CD4-positive, alpha-beta memory T cell (primary cell): ENCODE measurements at regions not wholly inside any gene's neighbourhood (a gene's known extent, or its start where the extent isn't known, plus 50 kb on each side); places are given as distances from the start of the nearest gene placed in this dataset.

ENCODE experiments used
- CTCF ChIA-PET: fragments of 350-600 bp; sonication (Branson Sonifier 250); formaldehyde crosslinking; loops from one replicate; lab custom pipeline; 2021; ENCODE audit warnings: inconsistent platforms; ENCODE audit not compliant: partially characterized antibody; lab: Charles Lee
- POLR2A ChIA-PET: fragments of 350-600 bp; sonication (Branson Sonifier 250); formaldehyde crosslinking; loops from one replicate; lab custom pipeline; 2021; ENCODE audit not compliant: partially characterized antibody; lab: Charles Lee
- DNase-seq, 5 donors: peaks; one replicate each; pipeline versions ENCODE4 v3.0.0 to v3.0.0-alpha.2; 2020 to 2022; ENCODE audit warnings: mixed read lengths in 1 of 5
- H3K27ac ChIP-seq: one replicate; pipeline ENCODE4 v1.7.0; 2013; ENCODE audit warnings: low read depth, low read length
- H3K27me3 ChIP-seq: 2 replicates; pipeline ENCODE4 v1.7.0; 2013; ENCODE audit warnings: mild to moderate bottlenecking, low read length, moderate library complexity; ENCODE audit not compliant: insufficient read depth
- H3K36me3 ChIP-seq: 2 replicates; pipeline ENCODE4 v1.7.0; 2013; ENCODE audit warnings: mild to moderate bottlenecking, low read length, moderate library complexity; ENCODE audit not compliant: insufficient read depth
- H3K4me1 ChIP-seq: 2 replicates; pipeline ENCODE4 v1.7.0; 2013; ENCODE audit warnings: mild to moderate bottlenecking, low read length, moderate library complexity; ENCODE audit not compliant: insufficient read depth
- H3K4me3 ChIP-seq, 2 donors: one replicate each; pipeline ENCODE4 v1.7.0; 2013; ENCODE audit warnings: low read length in 2 of 2, mild to moderate bottlenecking in 1 of 2
- H3K9me3 ChIP-seq, 2 donors: one replicate each; pipeline ENCODE4 v1.7.0; 2013; ENCODE audit warnings: low read length in 2 of 2, control low read depth in 1 of 2; ENCODE audit not compliant: control insufficient read depth in 1 of 2
- H3K27ac Mint-ChIP-seq, 7 donors: one replicate each; pipeline ENCODE4 v1.8.0; 2020 to 2021; ENCODE audit warnings: mixed read lengths in 7 of 7, mild to moderate bottlenecking in 6 of 7, inconsistent platforms in 3 of 7, moderate library complexity in 3 of 7
- H3K27me3 Mint-ChIP-seq, 2 donors: one replicate each; pipeline ENCODE4 v1.8.0; 2020 to 2021; ENCODE audit warnings: mixed read lengths in 2 of 2
- H3K36me3 Mint-ChIP-seq, 2 donors: one replicate each; pipeline ENCODE4 v1.8.0; 2020 to 2021; ENCODE audit warnings: mixed read lengths in 2 of 2, inconsistent platforms in 1 of 2, mild to moderate bottlenecking in 1 of 2
- H3K4me1 Mint-ChIP-seq, 4 donors: one replicate each; pipeline ENCODE4 v1.8.0; 2020 to 2021; ENCODE audit warnings: mixed read lengths in 4 of 4, mild to moderate bottlenecking in 1 of 4
- H3K4me3 Mint-ChIP-seq, 8 donors: one replicate each; pipeline ENCODE4 v1.8.0; 2020 to 2021; ENCODE audit warnings: mixed read lengths in 8 of 8, mild to moderate bottlenecking in 7 of 8, moderate library complexity in 6 of 8, inconsistent platforms in 3 of 8
- H3K9me3 Mint-ChIP-seq, 8 donors: one replicate each; pipeline ENCODE4 v1.8.0; 2020 to 2021; ENCODE audit warnings: mixed read lengths in 8 of 8, mild to moderate bottlenecking in 5 of 8, inconsistent platforms in 3 of 8, moderate library complexity in 1 of 8
- intact Hi-C: fragments of 100-400 bp; cut with micrococcal nuclease; formaldehyde crosslinking; loops from one replicate; pipeline ENCODE4 v1.15.1; 2023

DNA sequence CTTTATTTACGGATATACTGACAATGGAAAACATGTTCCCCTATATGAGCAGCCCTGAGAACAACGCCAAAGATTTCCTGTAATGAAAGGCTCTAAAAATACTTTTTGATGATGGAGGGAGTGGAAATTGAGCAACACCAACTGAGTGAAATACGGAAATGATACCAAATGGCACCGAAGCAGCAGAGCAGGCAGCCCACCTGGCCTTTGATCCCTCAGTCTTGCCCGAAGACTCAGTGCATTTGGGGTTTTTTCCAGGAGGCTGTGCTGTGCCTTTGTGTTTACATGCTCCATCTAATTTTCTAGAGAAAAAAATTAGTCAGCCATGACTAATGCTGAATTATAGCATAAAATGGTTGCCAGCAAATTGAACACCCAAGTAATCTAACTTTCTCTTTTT lies 169.9 kb upstream of the RBPJ start:
- Mint-ChIP-seq H3K36me3 (no peaks in the 10 kb centered on the region), H3K27ac (no peak overlapping the region), H3K27me3 (no peaks in the 10 kb centered on the region), H3K9me3 (peaks cover 0 to 2% (median 0%) of the 10 kb centered on the region in 8 donors), H3K4me1 (peaks cover 0 to 3% (median 1%) of the 10 kb centered on the region in 4 donors), H3K4me3 (no peak overlapping the region)
- Histone ChIP-seq H3K27me3 (no peaks in the 10 kb centered on the region), H3K4me3 (no peak overlapping the region), H3K27ac (no peak overlapping the region), H3K36me3 (no peaks in the 10 kb centered on the region), H3K9me3 (no peaks in the 10 kb centered on the region), H3K4me1 (no peaks in the 10 kb centered on the region)
- ChIA-PET CTCF (no interaction called here), POLR2A (no interaction called here)
- DNase-seq = no peak
- intact Hi-C loops = no loop called here

DNA sequence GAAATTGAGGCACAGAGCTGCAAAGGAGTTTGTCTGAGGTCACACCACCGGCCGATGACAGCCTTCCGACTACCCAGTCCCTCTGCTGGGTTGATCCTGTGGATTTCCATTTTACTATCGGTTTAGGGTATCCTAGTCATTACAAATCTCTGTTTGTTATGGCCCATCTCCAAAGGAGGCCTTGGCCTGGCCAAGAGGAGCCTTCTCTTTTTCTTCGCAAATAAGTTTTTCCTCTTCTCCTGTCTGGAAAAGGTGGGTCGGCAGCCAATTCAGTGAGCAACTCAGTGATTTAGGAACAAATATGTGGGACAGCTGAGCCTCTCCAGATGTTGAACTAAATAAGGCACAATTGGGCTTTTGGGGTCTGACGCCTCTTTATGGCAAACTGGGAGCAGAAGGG lies 169.2 kb upstream of the RBPJ start:
- Histone ChIP-seq H3K4me3 (no peak overlapping the region), H3K4me1 (no peaks in the 10 kb centered on the region), H3K9me3 (no peaks in the 10 kb centered on the region), H3K27ac (no peak overlapping the region), H3K36me3 (no peaks in the 10 kb centered on the region), H3K27me3 (no peaks in the 10 kb centered on the region)
- no peak overlapping the region for H3K27ac Mint-ChIP-seq
- DNase-seq = no peak
- no peaks in the 10 kb centered on the region for H3K36me3 Mint-ChIP-seq
- H3K4me1 Mint-ChIP-seq = peaks cover 0 to 3% (median 1%) of the 10 kb centered on the region in 4 donors
- CTCF ChIA-PET = no interaction called here
- POLR2A ChIA-PET = no interaction called here
- peaks cover 0 to 2% (median 0%) of the 10 kb centered on the region in 8 donors for H3K9me3 Mint-ChIP-seq
- intact Hi-C loops = no loop called here
- H3K4me3 Mint-ChIP-seq = no peak overlapping the region
- H3K27me3 Mint-ChIP-seq = no peaks in the 10 kb centered on the region

- ChIA-PET CTCF (interaction anchor here (1.2 kb wide), 1 partner anchor 30 kb away, joined by 3 read pairs; no protein-coding TSS in a partner anchor), POLR2A (no interaction called here)
- Histone ChIP-seq H3K27ac (no peak overlapping the region), H3K27me3 (no peaks in the 10 kb centered on the region), H3K9me3 (no peaks in the 10 kb centered on the region), H3K4me3 (no peak overlapping the region), H3K4me1 (no peaks in the 10 kb centered on the region), H3K36me3 (no peaks in the 10 kb centered on the region)
- Mint-ChIP-seq H3K27ac (no peak overlapping the region), H3K9me3 (peaks cover 0 to 2% (median 0%) of the 10 kb centered on the region in 8 donors), H3K36me3 (no peaks in the 10 kb centered on the region), H3K4me3 (no peak overlapping the region), H3K27me3 (no peaks in the 10 kb centered on the region), H3K4me1 (peaks cover 0 to 3% (median 1%) of the 10 kb centered on the region in 4 donors)
- no peak for DNase-seq
- intact Hi-C loops = no loop called here
These were observed 168.8 kb upstream of the RBPJ start for GRCh38 chr4:26152056-26152455.

DNA sequence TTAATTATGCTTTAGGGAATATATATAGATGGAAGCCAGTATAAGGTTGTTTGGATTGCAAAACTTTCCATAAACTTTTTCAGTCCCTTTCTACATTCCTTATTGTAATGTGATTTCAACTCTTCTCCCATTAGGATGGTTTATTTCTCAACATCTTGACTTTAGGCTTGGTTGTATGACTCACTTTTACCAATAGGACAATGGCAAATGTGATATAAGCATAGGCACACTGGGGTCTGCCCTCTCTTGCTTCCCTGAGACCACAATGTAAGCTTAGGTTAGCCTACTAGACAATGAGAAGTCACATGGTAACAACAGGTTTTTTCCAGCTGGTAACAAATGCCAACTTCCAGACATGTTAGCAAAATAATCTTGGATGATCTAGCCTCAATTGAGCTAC lies 163.3 kb upstream of the RBPJ start:
- Mint-ChIP-seq H3K27ac (no peak overlapping the region), H3K4me1 (peaks cover 0 to 8% (median 2%) of the 10 kb centered on the region in 4 donors), H3K4me3 (no peak overlapping the region), H3K36me3 (no peaks in the 10 kb centered on the region), H3K27me3 (no peaks in the 10 kb centered on the region), H3K9me3 (peaks cover 0 to 4% (median 0%) of the 10 kb centered on the region in 8 donors)
- H3K4me1 ChIP-seq = no peaks in the 10 kb centered on the region
- H3K36me3 ChIP-seq = no peaks in the 10 kb centered on the region
- ChIA-PET CTCF (no interaction called here), POLR2A (no interaction called here)
- intact Hi-C loops = no loop called here
- H3K4me3 ChIP-seq = no peak overlapping the region
- H3K27me3 ChIP-seq = no peaks in the 10 kb centered on the region
- DNase-seq = no peak
- no peak overlapping the region for H3K27ac ChIP-seq
- H3K9me3 ChIP-seq = no peaks in the 10 kb centered on the region

DNA sequence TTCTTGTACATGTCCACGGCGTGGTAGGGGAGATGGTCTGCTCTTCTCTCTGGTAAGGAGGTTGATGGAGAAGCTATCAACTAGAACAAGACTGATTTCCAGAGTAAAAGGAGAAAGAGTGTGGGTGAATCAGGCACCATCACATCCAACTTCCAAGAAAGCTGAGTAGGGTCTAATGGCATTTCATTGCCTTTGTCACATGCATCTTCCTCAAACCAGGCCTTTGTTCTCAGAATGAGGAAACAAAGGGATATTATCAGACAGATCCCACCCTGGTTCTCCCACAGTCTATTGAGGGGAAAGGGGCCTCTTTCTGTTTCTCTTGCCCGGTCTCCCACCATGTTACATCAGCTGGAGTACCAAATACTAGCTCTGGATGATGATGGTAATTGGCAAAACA lies 160.2 kb upstream of the RBPJ start:
- Mint-ChIP-seq H3K4me3 (no peak overlapping the region), H3K36me3 (no peaks in the 10 kb centered on the region), H3K27ac (no peak overlapping the region), H3K27me3 (no peaks in the 10 kb centered on the region), H3K9me3 (peaks cover 0 to 4% (median 0%) of the 10 kb centered on the region in 8 donors), H3K4me1 (peaks cover 0 to 10% (median 3%) of the 10 kb centered on the region in 4 donors)
- no peaks in the 10 kb centered on the region for H3K27me3 ChIP-seq
- no peaks in the 10 kb centered on the region for H3K4me1 ChIP-seq
- POLR2A ChIA-PET = no interaction called here
- no peaks in the 10 kb centered on the region for H3K36me3 ChIP-seq
- H3K4me3 ChIP-seq = no peak overlapping the region
- no peaks in the 10 kb centered on the region for H3K9me3 ChIP-seq
- DNase-seq = no peak
- no peak overlapping the region for H3K27ac ChIP-seq
- CTCF ChIA-PET = interaction anchor here (1.2 to 2.5 kb wide), 3 partner anchors 11 to 170 kb away, joined by 3 to 10 read pairs (median 4); no protein-coding TSS in a partner anchor
- intact Hi-C loops = no loop called here

GRCh38 chr4:26161030-26161824 lies 159.6 kb upstream of the RBPJ start:
- ChIA-PET CTCF (interaction anchor here (1.1 to 2.5 kb wide), 5 partner anchors 11 to 170 kb away, joined by 3 to 10 read pairs (median 3); no protein-coding TSS in a partner anchor), POLR2A (interaction anchor here (1.4 kb wide), 1 partner anchor 10 kb away, joined by 3 read pairs; no protein-coding TSS in a partner anchor)
- intact Hi-C loops = no loop called here
- no peaks in the 10 kb centered on the region for H3K27me3 Mint-ChIP-seq
- peaks cover 0 to 7% (median 2%) of the 10 kb centered on the region in 4 donors for H3K4me1 Mint-ChIP-seq
- no peaks in the 10 kb centered on the region for H3K36me3 Mint-ChIP-seq
- Histone ChIP-seq H3K4me3 (no peak overlapping the region), H3K4me1 (no peaks in the 10 kb centered on the region), H3K27ac (no peak overlapping the region), H3K27me3 (no peaks in the 10 kb centered on the region), H3K9me3 (no peaks in the 10 kb centered on the region), H3K36me3 (no peaks in the 10 kb centered on the region)
- peaks cover 0 to 4% (median 0%) of the 10 kb centered on the region in 8 donors for H3K9me3 Mint-ChIP-seq
- peak overlapping the region in 1 of 8 donors; percentile 22 for H3K4me3 Mint-ChIP-seq
- DNase-seq = no peak
- H3K27ac Mint-ChIP-seq = peak overlapping the region in 1 of 7 donors; percentile 24

GRCh38 chr4:26162101-26162500 lies 158.7 kb upstream of the RBPJ start:
- intact Hi-C loops = no loop called here
- DNase-seq = no peak
- Histone ChIP-seq H3K9me3 (no peaks in the 10 kb centered on the region), H3K4me3 (no peak overlapping the region), H3K27me3 (no peaks in the 10 kb centered on the region), H3K27ac (no peak overlapping the region), H3K36me3 (no peaks in the 10 kb centered on the region), H3K4me1 (no peaks in the 10 kb centered on the region)
- Mint-ChIP-seq H3K27ac (peak overlapping the region in 1 of 7 donors; percentile 19), H3K36me3 (no peaks in the 10 kb centered on the region), H3K4me3 (no peak overlapping the region), H3K27me3 (no peaks in the 10 kb centered on the region), H3K4me1 (peaks cover 0 to 7% (median 2%) of the 10 kb centered on the region in 4 donors), H3K9me3 (peaks cover 0 to 4% (median 0%) of the 10 kb centered on the region in 8 donors)
- ChIA-PET POLR2A (interaction anchor here (1.4 kb wide), 1 partner anchor 9 kb away, joined by 3 read pairs; no protein-coding TSS in a partner anchor), CTCF (interaction anchor here (1.1 to 2.5 kb wide), 3 partner anchors 20 to 79 kb away, joined by 3 to 10 read pairs (median 3); no protein-coding TSS in a partner anchor)
